ENCODE measurements at regions not wholly inside any gene's neighbourhood (a gene's known extent, or its start where the extent isn't known, plus 50 kb on each side); places are given as distances from the start of the nearest gene placed in this dataset.

- no peaks in the 10 kb centered on the region for H3K36me3 ChIP-seq (ENCODE audit: control insufficient read depth in 2 of 2, insufficient read depth in 2 of 2, low read length in 2 of 2)
- no peak overlapping the region for H3K9ac ChIP-seq (ENCODE audit: low read depth in 1 of 2, low read length in 2 of 2)
- H3K4me1 ChIP-seq (ENCODE audit: control insufficient read depth in 2 of 2, insufficient read depth in 2 of 2, low read length in 2 of 2) = no peaks in the 10 kb centered on the region
- H3K27me3 ChIP-seq (ENCODE audit: control insufficient read depth in 2 of 2, insufficient read depth in 2 of 2, low read length in 2 of 2) = no peaks in the 10 kb centered on the region
- no peak overlapping the region for H3K4me3 ChIP-seq (ENCODE audit: low read length in 2 of 2)
- no peak overlapping the region for H3K27ac ChIP-seq (ENCODE audit: low read depth in 2 of 2, low read length in 2 of 2)
- H3K9me3 ChIP-seq (ENCODE audit: control insufficient read depth in 2 of 2, low read length in 2 of 2) = no peaks in the 10 kb centered on the region
Measured at GRCh38 chr7:118022546-118022945, 149.3 kb upstream of the CTTNBP2 start.

GRCh38 chr7:118026791-118027190 lies 153.6 kb upstream of the CTTNBP2 start:
- Histone ChIP-seq H3K4me1 (ENCODE audit: control insufficient read depth in 2 of 2, insufficient read depth in 2 of 2, low read length in 2 of 2) (no peaks in the 10 kb centered on the region), H3K4me3 (ENCODE audit: low read length in 2 of 2) (no peak overlapping the region), H3K27ac (ENCODE audit: low read depth in 2 of 2, low read length in 2 of 2) (no peak overlapping the region), H3K9ac (ENCODE audit: low read depth in 1 of 2, low read length in 2 of 2) (no peak overlapping the region), H3K9me3 (ENCODE audit: control insufficient read depth in 2 of 2, low read length in 2 of 2) (no peaks in the 10 kb centered on the region), H3K36me3 (ENCODE audit: control insufficient read depth in 2 of 2, insufficient read depth in 2 of 2, low read length in 2 of 2) (no peaks in the 10 kb centered on the region), H3K27me3 (ENCODE audit: control insufficient read depth in 2 of 2, insufficient read depth in 2 of 2, low read length in 2 of 2) (no peaks in the 10 kb centered on the region)

- H3K4me1 ChIP-seq (ENCODE audit: control insufficient read depth in 2 of 2, insufficient read depth in 2 of 2, low read length in 2 of 2) = no peaks in the 10 kb centered on the region
Measured at GRCh38 chr7:118028226-118028625, 155.0 kb upstream of the CTTNBP2 start.

GRCh38 chr7:118029826-118030422 lies 154.0 kb upstream of the LSM8 start:
- Histone ChIP-seq H3K9me3 (ENCODE audit: control insufficient read depth in 2 of 2, low read length in 2 of 2) (no peaks in the 10 kb centered on the region), H3K27ac (ENCODE audit: low read depth in 2 of 2, low read length in 2 of 2) (no peak overlapping the region), H3K36me3 (ENCODE audit: control insufficient read depth in 2 of 2, insufficient read depth in 2 of 2, low read length in 2 of 2) (no peaks in the 10 kb centered on the region), H3K4me1 (ENCODE audit: control insufficient read depth in 2 of 2, insufficient read depth in 2 of 2, low read length in 2 of 2) (no peaks in the 10 kb centered on the region), H3K4me3 (ENCODE audit: low read length in 2 of 2) (no peak overlapping the region), H3K9ac (ENCODE audit: low read depth in 1 of 2, low read length in 2 of 2) (no peak overlapping the region), H3K27me3 (ENCODE audit: control insufficient read depth in 2 of 2, insufficient read depth in 2 of 2, low read length in 2 of 2) (no peaks in the 10 kb centered on the region)

More at GRCh38 chr7:118028226-118028625, 155.0 kb upstream of the CTTNBP2 start:
- Histone ChIP-seq H3K36me3 (ENCODE audit: control insufficient read depth in 2 of 2, insufficient read depth in 2 of 2, low read length in 2 of 2) (no peaks in the 10 kb centered on the region), H3K27me3 (ENCODE audit: control insufficient read depth in 2 of 2, insufficient read depth in 2 of 2, low read length in 2 of 2) (no peaks in the 10 kb centered on the region), H3K4me3 (ENCODE audit: low read length in 2 of 2) (no peak overlapping the region), H3K27ac (ENCODE audit: low read depth in 2 of 2, low read length in 2 of 2) (no peak overlapping the region), H3K9me3 (ENCODE audit: control insufficient read depth in 2 of 2, low read length in 2 of 2) (no peaks in the 10 kb centered on the region), H3K9ac (ENCODE audit: low read depth in 1 of 2, low read length in 2 of 2) (no peak overlapping the region)

GRCh38 chr7:118033273-118033672 lies 150.7 kb upstream of the LSM8 start:
- Histone ChIP-seq H3K27ac (ENCODE audit: low read depth in 2 of 2, low read length in 2 of 2) (no peak overlapping the region), H3K4me3 (ENCODE audit: low read length in 2 of 2) (no peak overlapping the region), H3K27me3 (ENCODE audit: control insufficient read depth in 2 of 2, insufficient read depth in 2 of 2, low read length in 2 of 2) (no peaks in the 10 kb centered on the region), H3K9me3 (ENCODE audit: control insufficient read depth in 2 of 2, low read length in 2 of 2) (no peaks in the 10 kb centered on the region), H3K9ac (ENCODE audit: low read depth in 1 of 2, low read length in 2 of 2) (no peak overlapping the region), H3K36me3 (ENCODE audit: control insufficient read depth in 2 of 2, insufficient read depth in 2 of 2, low read length in 2 of 2) (no peaks in the 10 kb centered on the region), H3K4me1 (ENCODE audit: control insufficient read depth in 2 of 2, insufficient read depth in 2 of 2, low read length in 2 of 2) (no peaks in the 10 kb centered on the region)

- Histone ChIP-seq H3K4me3 (ENCODE audit: low read length in 2 of 2) (no peak overlapping the region), H3K36me3 (ENCODE audit: control insufficient read depth in 2 of 2, insufficient read depth in 2 of 2, low read length in 2 of 2) (no peaks in the 10 kb centered on the region), H3K9me3 (ENCODE audit: control insufficient read depth in 2 of 2, low read length in 2 of 2) (no peaks in the 10 kb centered on the region), H3K27ac (ENCODE audit: low read depth in 2 of 2, low read length in 2 of 2) (no peak overlapping the region), H3K27me3 (ENCODE audit: control insufficient read depth in 2 of 2, insufficient read depth in 2 of 2, low read length in 2 of 2) (no peaks in the 10 kb centered on the region), H3K4me1 (ENCODE audit: control insufficient read depth in 2 of 2, insufficient read depth in 2 of 2, low read length in 2 of 2) (no peaks in the 10 kb centered on the region), H3K9ac (ENCODE audit: low read depth in 1 of 2, low read length in 2 of 2) (no peak overlapping the region)
Measured at GRCh38 chr7:118039963-118040489, 143.9 kb upstream of the LSM8 start.

- Histone ChIP-seq H3K27me3 (ENCODE audit: control insufficient read depth in 2 of 2, insufficient read depth in 2 of 2, low read length in 2 of 2) (no peaks in the 10 kb centered on the region), H3K4me1 (ENCODE audit: control insufficient read depth in 2 of 2, insufficient read depth in 2 of 2, low read length in 2 of 2) (no peaks in the 10 kb centered on the region), H3K9me3 (ENCODE audit: control insufficient read depth in 2 of 2, low read length in 2 of 2) (no peaks in the 10 kb centered on the region), H3K4me3 (ENCODE audit: low read length in 2 of 2) (no peak overlapping the region), H3K27ac (ENCODE audit: low read depth in 2 of 2, low read length in 2 of 2) (no peak overlapping the region), H3K9ac (ENCODE audit: low read depth in 1 of 2, low read length in 2 of 2) (no peak overlapping the region), H3K36me3 (ENCODE audit: control insufficient read depth in 2 of 2, insufficient read depth in 2 of 2, low read length in 2 of 2) (no peaks in the 10 kb centered on the region)
Measured at GRCh38 chr7:118040562-118040961, 143.4 kb upstream of the LSM8 start.

- H3K4me3 ChIP-seq (ENCODE audit: low read length in 2 of 2) = no peak overlapping the region
- no peaks in the 10 kb centered on the region for H3K9me3 ChIP-seq (ENCODE audit: control insufficient read depth in 2 of 2, low read length in 2 of 2)
- no peaks in the 10 kb centered on the region for H3K4me1 ChIP-seq (ENCODE audit: control insufficient read depth in 2 of 2, insufficient read depth in 2 of 2, low read length in 2 of 2)
- no peaks in the 10 kb centered on the region for H3K27me3 ChIP-seq (ENCODE audit: control insufficient read depth in 2 of 2, insufficient read depth in 2 of 2, low read length in 2 of 2)
- no peaks in the 10 kb centered on the region for H3K36me3 ChIP-seq (ENCODE audit: control insufficient read depth in 2 of 2, insufficient read depth in 2 of 2, low read length in 2 of 2)
- no peak overlapping the region for H3K27ac ChIP-seq (ENCODE audit: low read depth in 2 of 2, low read length in 2 of 2)
- no peak overlapping the region for H3K9ac ChIP-seq (ENCODE audit: low read depth in 1 of 2, low read length in 2 of 2)
Measured at GRCh38 chr7:118041251-118041878, 142.6 kb upstream of the LSM8 start.

GRCh38 chr7:118045629-118046028 lies 138.3 kb upstream of the LSM8 start:
- no peak overlapping the region for H3K27ac ChIP-seq (ENCODE audit: low read depth in 2 of 2, low read length in 2 of 2)

GRCh38 chr7:118046086-118046485 lies 137.9 kb upstream of the LSM8 start:
- no peak overlapping the region for H3K4me3 ChIP-seq (ENCODE audit: low read length in 2 of 2)
- H3K36me3 ChIP-seq (ENCODE audit: control insufficient read depth in 2 of 2, insufficient read depth in 2 of 2, low read length in 2 of 2) = no peaks in the 10 kb centered on the region
- H3K27me3 ChIP-seq (ENCODE audit: control insufficient read depth in 2 of 2, insufficient read depth in 2 of 2, low read length in 2 of 2) = no peaks in the 10 kb centered on the region
- no peaks in the 10 kb centered on the region for H3K4me1 ChIP-seq (ENCODE audit: control insufficient read depth in 2 of 2, insufficient read depth in 2 of 2, low read length in 2 of 2)
- no peaks in the 10 kb centered on the region for H3K9me3 ChIP-seq (ENCODE audit: control insufficient read depth in 2 of 2, low read length in 2 of 2)
- H3K27ac ChIP-seq (ENCODE audit: low read depth in 2 of 2, low read length in 2 of 2) = no peak overlapping the region
- no peak overlapping the region for H3K9ac ChIP-seq (ENCODE audit: low read depth in 1 of 2, low read length in 2 of 2)

More at GRCh38 chr7:118045629-118046028, 138.3 kb upstream of the LSM8 start:
- Histone ChIP-seq H3K9me3 (ENCODE audit: control insufficient read depth in 2 of 2, low read length in 2 of 2) (no peaks in the 10 kb centered on the region), H3K27me3 (ENCODE audit: control insufficient read depth in 2 of 2, insufficient read depth in 2 of 2, low read length in 2 of 2) (no peaks in the 10 kb centered on the region), H3K36me3 (ENCODE audit: control insufficient read depth in 2 of 2, insufficient read depth in 2 of 2, low read length in 2 of 2) (no peaks in the 10 kb centered on the region), H3K4me1 (ENCODE audit: control insufficient read depth in 2 of 2, insufficient read depth in 2 of 2, low read length in 2 of 2) (no peaks in the 10 kb centered on the region), H3K4me3 (ENCODE audit: low read length in 2 of 2) (no peak overlapping the region), H3K9ac (ENCODE audit: low read depth in 1 of 2, low read length in 2 of 2) (no peak overlapping the region)

All from mucosa of rectum (tissue), 2 donors.